Type B pancreatic cell (in vitro differentiated cells): ENCODE measurements at regions not wholly inside any gene's neighbourhood (a gene's known extent, or its start where the extent isn't known, plus 50 kb on each side); places are given as distances from the start of the nearest gene placed in this dataset.

Experiments
- DNase-seq: peaks from one replicate; pipeline ENCODE4 v3.0.0; 2021; ENCODE audit warnings: mixed read lengths; ENCODE audit not compliant: unreplicated experiment; ENCODE audit errors: extremely low spot score
- H3K27ac Mint-ChIP-seq: 2 replicates; pipeline ENCODE4 v1.8.0; 2021; ENCODE audit warnings: mild to moderate bottlenecking, mixed read lengths
- H3K27me3 Mint-ChIP-seq: 2 replicates; pipeline ENCODE4 v1.8.0; 2021; ENCODE audit warnings: mixed read lengths
- H3K36me3 Mint-ChIP-seq: 2 replicates; pipeline ENCODE4 v1.8.0; 2021; ENCODE audit warnings: mixed read lengths
- H3K4me1 Mint-ChIP-seq: one replicate; pipeline ENCODE4 v1.8.0; 2021; ENCODE audit warnings: mixed read lengths; ENCODE audit not compliant: unreplicated experiment
- H3K4me3 Mint-ChIP-seq: 2 replicates; pipeline ENCODE4 v1.8.0; 2021; ENCODE audit warnings: mild to moderate bottlenecking, mixed read lengths
- H3K9me3 Mint-ChIP-seq: 2 replicates; pipeline ENCODE4 v1.8.0; 2021; ENCODE audit warnings: mixed read lengths
- CTCF ChIP-seq: fragments of 200-600 bp; sonication (generic); conservative IDR thresholded peaks from 2 replicates; pipeline ENCODE4 v1.5.0; 2021; ENCODE audit warnings: antibody characterized with exemption, mild to moderate bottlenecking

GRCh38 chr13:65609350-65609749 lies 1620.8 kb downstream of the PCDH9 start:
- Mint-ChIP-seq H3K9me3 (no peaks in the 10 kb centered on the region), H3K27ac (no peak overlapping the region), H3K27me3 (no peaks in the 10 kb centered on the region), H3K4me3 (no peak overlapping the region), H3K36me3 (no peaks in the 10 kb centered on the region), H3K4me1 (no peaks in the 10 kb centered on the region)
- no peak for TF ChIP-seq CTCF
- DNase-seq: no peak

GRCh38 chr13:65606622-65607021 lies 1623.5 kb downstream of the PCDH9 start:
- no peak for DNase-seq
- Mint-ChIP-seq H3K9me3 (no peaks in the 10 kb centered on the region), H3K27me3 (no peaks in the 10 kb centered on the region), H3K36me3 (no peaks in the 10 kb centered on the region), H3K4me1 (no peaks in the 10 kb centered on the region), H3K4me3 (no peak overlapping the region), H3K27ac (no peak overlapping the region)
- TF ChIP-seq CTCF: no peak

- no peak for TF ChIP-seq CTCF
- Mint-ChIP-seq H3K9me3 (no peaks in the 10 kb centered on the region), H3K36me3 (no peaks in the 10 kb centered on the region), H3K27ac (no peak overlapping the region), H3K27me3 (no peaks in the 10 kb centered on the region), H3K4me3 (no peak overlapping the region), H3K4me1 (no peaks in the 10 kb centered on the region)
- DNase-seq: no peak
Measured at GRCh38 chr13:65605396-65605795, 1624.7 kb downstream of the PCDH9 start.

GRCh38 chr13:65603160-65603559 lies 1627.0 kb downstream of the PCDH9 start:
- H3K4me3 Mint-ChIP-seq: no peak overlapping the region
- no peaks in the 10 kb centered on the region for H3K36me3 Mint-ChIP-seq
- H3K27me3 Mint-ChIP-seq: no peaks in the 10 kb centered on the region
- no peak for TF ChIP-seq CTCF
- no peaks in the 10 kb centered on the region for H3K9me3 Mint-ChIP-seq
- H3K4me1 Mint-ChIP-seq: no peaks in the 10 kb centered on the region
- no peak overlapping the region for H3K27ac Mint-ChIP-seq
- no peak for DNase-seq

GRCh38 chr13:65601855-65602254 lies 1628.3 kb downstream of the PCDH9 start:
- H3K4me1 Mint-ChIP-seq: no peaks in the 10 kb centered on the region
- no peaks in the 10 kb centered on the region for H3K27me3 Mint-ChIP-seq
- DNase-seq: no peak
- H3K9me3 Mint-ChIP-seq: no peaks in the 10 kb centered on the region
- no peak for TF ChIP-seq CTCF
- no peak overlapping the region for H3K4me3 Mint-ChIP-seq
- H3K36me3 Mint-ChIP-seq: no peaks in the 10 kb centered on the region
- H3K27ac Mint-ChIP-seq: no peak overlapping the region

GRCh38 chr13:65600702-65601101 lies 1629.4 kb downstream of the PCDH9 start:
- Mint-ChIP-seq H3K4me3 (no peak overlapping the region), H3K36me3 (no peaks in the 10 kb centered on the region), H3K27ac (no peak overlapping the region), H3K27me3 (no peaks in the 10 kb centered on the region), H3K9me3 (no peaks in the 10 kb centered on the region), H3K4me1 (no peaks in the 10 kb centered on the region)
- DNase-seq: no peak
- no peak for TF ChIP-seq CTCF
